HS-5 (cell line): ENCODE measurements at regions not wholly inside any gene's neighbourhood (a gene's known extent, or its start where the extent isn't known, plus 50 kb on each side); places are given as distances from the start of the nearest gene placed in this dataset.
A peak's percentile ranks its signal among the peaks of the same experiment; 100 is the strongest.

ENCODE experiments used
- DNase-seq: peaks from one replicate; pipeline ENCODE4 v3.0.0-alpha.2; 2012; ENCODE audit warnings: low read depth

DNA sequence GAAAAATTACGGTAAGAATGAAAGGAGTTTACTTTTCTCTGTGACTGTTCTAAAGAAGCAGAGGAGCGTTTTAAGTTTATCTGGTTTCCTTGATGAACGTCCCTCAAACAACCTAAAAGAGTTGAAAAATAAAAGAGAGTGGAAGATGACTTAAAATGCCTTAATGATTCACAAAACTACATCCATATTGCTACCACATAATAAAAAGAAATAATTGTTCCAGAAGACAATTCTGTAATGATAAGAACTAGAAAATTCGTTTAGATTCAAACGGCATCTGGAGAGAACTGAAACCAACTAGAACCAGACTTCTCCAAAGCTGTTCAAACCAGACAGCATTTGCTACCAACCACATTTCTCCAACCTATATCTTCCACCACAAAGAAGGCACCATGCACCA is 68.1 kb downstream of the TEKT4 start:
- no peak for DNase-seq

DNA sequence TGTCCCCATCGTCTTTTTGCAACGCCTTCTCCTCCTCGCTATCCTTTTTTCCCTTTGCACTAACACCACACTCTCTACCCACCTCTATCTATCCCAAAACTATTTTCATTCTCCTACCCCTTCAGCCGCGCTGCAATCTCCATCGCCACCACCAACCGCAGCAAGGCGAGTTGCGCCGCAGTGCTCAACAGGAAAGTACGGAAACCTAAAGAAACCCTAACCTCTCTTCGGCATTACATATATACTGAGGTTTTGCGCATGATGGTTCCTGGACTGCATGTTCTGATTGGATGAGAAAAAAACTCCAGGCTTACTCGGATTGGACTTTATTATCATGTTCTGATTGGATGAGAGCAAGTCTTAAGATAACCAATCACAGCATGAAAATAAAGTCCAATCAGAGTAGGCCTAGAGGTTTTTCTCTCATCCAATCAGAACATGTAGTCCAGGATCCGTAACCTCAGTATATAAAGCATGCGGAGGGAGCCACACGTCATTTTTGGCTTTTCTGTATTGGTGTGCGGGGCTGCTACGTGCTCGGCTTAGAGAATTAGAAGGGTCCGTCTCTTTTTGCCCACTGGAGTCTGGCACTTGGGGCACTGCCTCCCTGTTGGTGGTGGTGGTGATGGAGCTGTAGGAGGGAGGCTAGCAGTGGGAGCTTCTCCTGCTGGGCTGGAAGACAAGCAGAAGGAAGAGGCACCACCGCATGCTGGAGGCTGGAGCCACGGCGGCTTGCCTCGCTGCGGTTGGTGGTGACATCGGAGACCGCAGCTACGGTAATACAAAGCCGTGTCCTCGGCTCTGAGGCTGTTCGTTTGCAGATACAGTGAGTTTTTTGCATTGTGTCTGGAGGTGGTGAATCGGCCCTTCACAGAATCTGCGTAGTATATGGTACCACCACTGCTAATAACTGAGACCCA is 76.1 kb downstream of the TEKT4 start:
- no peak for DNase-seq

DNA sequence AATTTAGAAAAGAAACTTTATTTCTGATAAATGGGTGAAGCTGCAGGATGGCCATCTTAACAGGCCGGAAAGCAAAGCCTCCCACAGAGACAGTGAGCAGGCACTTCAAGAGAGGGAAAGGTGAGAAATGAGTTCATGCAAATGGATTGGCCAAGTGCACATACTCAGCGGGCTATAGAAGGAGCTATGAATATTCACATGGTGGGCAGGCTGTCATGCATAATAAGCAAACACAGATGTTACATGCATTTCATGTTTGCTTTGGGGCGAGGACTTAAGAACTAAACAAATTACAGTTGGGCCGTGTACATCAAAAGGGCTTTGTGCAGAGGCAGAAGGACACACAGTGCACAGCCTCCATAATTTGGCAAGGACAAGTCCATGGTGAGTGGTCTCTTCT is 69.8 kb upstream of the MAL start:
- no peak for DNase-seq

DNA sequence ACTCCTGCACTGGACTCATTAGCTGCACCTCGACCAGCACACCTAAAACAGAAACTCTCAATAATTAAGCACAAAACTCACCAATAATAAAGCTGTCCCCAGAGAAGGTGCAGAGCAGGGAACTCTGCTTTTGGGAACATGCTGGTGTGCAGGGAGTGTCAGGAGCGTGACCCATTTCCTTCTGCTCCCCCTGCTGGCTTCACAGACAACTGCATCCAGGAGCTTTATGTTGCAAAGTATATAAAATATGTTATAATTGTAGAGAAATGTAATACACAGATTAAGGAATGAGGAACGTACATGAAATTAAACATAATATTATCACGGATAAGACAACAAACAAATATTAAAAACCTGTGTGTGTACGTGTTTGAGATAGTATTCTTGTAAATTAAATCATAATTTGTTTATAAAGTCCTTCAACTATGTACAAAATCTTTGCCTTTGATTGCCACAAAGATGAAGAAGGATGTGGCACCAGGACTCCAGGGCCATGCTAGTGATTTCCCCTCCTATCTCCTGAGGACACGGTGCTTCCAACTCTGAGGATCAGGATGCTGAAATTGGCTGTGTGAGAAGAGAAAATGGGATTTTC is 68.6 kb upstream of the MAL start:
- DNase-seq = peak; percentile 2

DNA sequence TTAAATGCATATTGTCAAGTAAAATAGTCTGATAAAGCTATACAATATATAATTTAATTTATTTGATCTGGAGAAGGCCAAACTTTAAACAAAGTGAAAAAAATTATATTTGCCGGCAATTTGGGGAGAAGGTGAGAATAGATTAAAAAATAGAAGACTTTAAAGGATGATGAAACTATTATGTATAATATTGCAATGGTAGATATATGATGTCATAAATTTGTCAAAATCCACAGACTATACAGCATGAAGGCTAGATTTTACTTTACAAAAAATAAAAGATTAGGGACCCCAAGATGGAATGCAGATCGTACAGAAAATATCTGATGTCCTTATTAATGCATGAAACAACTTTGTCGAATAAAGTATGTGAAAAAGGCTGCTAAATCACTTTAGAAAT is 67.3 kb upstream of the MAL start:
- DNase-seq = no peak

DNA sequence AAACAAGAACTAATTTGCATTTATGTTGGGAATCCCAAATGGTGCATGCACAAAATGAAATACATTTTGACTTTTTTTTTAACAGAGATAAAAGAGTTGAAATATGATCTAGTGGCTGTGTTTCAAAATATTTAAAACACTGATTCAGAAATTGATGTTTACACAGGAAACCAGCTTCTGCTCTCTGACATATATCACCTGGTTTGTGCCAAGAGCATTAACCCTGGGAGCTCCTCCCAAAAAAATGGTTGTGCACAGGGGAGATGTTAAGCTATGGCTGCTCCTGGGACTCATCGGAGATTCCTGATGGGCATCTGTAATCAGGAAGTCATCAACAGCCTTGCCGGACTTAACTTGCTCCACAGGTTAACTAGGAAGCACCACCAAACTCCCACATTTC is 65.2 kb upstream of the MAL start:
- no peak for DNase-seq

DNA sequence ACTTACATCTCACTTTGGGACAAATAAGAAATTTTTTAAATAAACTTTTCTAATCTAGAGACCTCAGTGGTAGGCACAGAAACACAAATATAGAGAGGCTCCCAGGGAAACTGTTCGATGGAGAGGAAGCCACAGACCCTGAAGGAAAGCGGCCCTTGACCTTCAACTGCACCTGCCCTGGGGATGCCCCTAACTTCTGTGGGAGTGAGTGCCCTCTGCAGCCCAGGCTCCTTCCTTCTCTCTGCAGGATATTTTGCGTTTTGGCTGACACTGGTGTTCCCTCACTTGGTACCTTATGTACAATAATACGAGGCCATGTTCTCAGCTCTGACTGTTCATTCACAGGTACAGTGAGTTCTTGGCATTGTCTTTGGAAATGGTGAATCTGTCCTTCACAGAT is 64.8 kb upstream of the MAL start:
- no peak for DNase-seq

DNA sequence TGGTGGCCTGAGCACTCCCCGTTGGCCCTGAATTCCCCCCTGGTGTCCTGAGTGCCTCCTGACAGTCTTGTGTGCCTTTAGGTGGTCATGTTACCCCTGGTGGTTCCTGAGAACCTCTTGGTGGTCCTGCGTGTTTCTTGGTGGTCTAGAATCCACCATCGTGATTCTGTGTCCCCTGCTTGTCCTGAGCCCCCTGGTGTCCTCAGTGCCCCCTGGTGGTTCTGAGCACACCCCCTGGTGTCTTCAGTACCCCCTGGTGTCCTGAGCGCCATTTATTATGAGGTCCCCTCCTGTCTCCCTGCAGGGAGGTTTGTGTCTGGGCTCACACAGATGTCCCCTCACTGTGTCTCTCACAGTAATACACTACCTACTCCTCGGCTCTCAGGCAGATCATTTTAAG is 61.3 kb upstream of the MAL start:
- DNase-seq = no peak

DNA sequence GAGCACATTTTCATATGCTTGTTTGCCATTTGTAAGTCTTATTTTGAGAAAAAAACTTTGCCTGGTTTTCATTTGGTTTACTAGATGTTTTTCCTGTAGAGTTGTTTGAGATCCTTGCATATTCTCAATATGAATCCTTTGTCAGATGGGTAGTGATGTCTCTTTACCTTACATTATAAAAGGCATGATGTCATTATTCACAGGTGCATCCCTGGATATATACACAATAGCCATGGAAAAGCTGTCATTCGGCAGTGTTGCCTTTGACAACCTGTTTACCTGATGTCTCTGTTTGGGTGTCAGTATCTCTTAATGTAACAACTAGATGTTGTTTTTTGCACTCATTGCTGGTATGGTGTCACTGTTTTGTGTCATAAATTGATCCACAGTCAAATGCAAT is 58.8 kb upstream of the MAL start:
- no peak for DNase-seq

DNA sequence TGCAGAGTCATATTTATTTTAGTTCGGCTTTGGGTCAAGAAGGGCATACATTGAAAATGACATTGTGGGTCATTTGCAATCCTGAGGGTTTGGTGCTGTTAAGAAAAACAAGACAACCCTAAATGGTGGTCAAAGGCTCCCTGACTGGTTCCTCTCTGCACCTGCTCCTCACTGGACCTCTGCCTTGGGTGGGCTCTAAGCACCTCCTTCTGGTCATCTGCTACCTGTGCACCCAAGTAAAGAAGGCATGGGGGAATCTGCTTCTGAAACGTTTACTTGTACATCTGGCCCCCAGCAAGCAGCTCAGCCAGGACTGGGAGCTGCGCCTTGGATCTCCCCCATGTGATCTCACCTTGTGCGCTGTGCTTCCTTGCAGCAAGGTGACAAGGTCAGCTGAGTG is 55.2 kb upstream of the MAL start:
- no peak for DNase-seq
